Cerebellar cortex (tissue), 1 donor: ENCODE measurements at regions not wholly inside any gene's neighbourhood (a gene's known extent, or its start where the extent isn't known, plus 50 kb on each side); places are given as distances from the start of the nearest gene placed in this dataset.
"Not testable (repeated sequence)": the region's sequence is repeated elsewhere in the genome, so short reads cannot be mapped to it uniquely, and the experiment has no call there.

Experiments used
- DNase-seq: peaks from one replicate; pipeline ENCODE4 v3.0.0-alpha.2; 2015; ENCODE audit warnings: low spot score

DNA sequence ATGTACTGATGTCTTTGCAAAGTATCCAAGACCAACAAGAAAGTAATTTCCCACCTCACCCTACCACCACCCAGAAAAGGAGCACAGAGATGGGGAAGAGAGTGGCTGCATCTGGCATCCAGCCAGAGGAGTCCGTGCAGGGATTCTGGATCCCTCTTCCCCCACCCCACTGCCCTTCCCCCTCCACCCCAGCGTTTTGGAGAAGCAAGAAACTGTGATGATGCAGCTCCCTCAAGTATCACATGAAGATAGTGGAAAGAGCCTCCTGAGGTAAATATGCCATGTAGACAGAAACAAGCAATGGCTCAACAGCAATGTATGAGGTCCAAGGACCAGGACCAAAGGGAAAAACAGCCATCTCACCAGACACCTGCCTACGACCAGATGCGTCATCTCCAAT is 153.8 kb downstream of the DEPDC1B start:
- DNase-seq, result no peak

DNA sequence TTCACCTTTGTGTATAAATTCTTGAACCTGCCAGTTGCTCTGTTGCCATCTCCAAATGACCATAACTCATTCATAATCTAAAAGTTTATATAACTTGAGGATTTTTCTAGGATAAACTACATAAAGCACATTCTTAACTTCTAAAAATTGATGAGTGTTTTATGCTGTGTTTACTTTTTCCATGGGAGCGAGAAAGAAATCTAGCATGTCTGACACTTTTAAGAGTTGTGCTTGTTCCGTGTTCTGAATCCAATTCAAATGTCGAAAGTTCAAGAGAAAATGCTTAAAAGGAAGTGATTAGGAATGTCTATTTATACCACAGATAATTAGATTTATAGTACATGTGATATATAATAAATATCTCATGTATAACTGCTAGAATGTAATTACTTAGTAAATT is 154.4 kb downstream of the DEPDC1B start:
- no peak for DNase-seq

- DNase-seq, result no peak
These were observed 155.8 kb downstream of the DEPDC1B start for GRCh38 chr5:60544142-60544541.

DNA sequence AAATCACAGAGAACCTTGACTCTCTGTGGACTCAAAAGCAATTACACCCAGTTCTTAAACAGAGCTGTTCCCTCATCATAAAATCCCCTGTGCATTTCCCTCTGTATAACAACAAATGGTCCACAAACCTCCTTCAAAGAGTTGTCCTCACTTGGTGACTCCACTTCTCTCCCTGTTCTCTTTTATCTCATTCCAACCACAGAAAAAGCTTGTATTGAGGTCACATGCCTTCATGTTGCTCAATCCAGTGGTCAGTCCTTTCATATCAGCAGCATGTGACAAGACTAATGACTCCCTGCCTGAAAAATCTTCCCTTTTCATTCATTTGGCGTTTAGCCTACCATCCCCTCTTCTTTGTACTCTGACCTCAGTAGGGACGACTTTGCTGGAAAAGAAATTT is 158.0 kb downstream of the DEPDC1B start:
- no peak for DNase-seq

- no peak for DNase-seq
These were observed 158.8 kb downstream of the DEPDC1B start for GRCh38 chr5:60540856-60541805.

GRCh38 chr5:60538955-60539866 is 160.8 kb downstream of the DEPDC1B start:
- DNase-seq, result no peak

GRCh38 chr5:60538426-60538825 is 161.5 kb downstream of the DEPDC1B start:
- no peak for DNase-seq

GRCh38 chr5:60535951-60536350 is 164.0 kb downstream of the DEPDC1B start:
- no peak for DNase-seq

GRCh38 chr5:60535198-60535597 is 164.8 kb downstream of the DEPDC1B start:
- no peak for DNase-seq

DNA sequence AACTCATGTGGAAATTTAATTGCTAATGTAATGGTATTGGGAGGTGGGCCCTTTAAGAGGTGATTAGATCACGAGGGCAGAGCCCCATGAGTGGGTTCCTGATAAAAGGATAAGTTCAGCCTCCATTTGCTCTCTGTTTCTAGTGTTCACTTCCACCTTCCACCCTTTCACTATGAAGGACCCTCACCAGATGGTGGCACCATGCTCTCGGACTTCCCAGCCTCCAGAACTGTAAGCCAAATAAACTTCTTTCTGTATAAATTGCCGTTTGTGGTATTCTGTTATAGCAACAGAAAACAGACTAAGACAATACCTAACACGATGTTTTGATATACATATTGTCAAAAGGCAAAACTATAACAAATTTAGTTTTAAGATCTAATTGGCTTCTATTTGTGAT is 166.2 kb downstream of the DEPDC1B start:
- DNase-seq, result no peak

- not testable (repeated sequence) for DNase-seq
These were observed 167.2 kb downstream of the DEPDC1B start for GRCh38 chr5:60532796-60533195.

DNA sequence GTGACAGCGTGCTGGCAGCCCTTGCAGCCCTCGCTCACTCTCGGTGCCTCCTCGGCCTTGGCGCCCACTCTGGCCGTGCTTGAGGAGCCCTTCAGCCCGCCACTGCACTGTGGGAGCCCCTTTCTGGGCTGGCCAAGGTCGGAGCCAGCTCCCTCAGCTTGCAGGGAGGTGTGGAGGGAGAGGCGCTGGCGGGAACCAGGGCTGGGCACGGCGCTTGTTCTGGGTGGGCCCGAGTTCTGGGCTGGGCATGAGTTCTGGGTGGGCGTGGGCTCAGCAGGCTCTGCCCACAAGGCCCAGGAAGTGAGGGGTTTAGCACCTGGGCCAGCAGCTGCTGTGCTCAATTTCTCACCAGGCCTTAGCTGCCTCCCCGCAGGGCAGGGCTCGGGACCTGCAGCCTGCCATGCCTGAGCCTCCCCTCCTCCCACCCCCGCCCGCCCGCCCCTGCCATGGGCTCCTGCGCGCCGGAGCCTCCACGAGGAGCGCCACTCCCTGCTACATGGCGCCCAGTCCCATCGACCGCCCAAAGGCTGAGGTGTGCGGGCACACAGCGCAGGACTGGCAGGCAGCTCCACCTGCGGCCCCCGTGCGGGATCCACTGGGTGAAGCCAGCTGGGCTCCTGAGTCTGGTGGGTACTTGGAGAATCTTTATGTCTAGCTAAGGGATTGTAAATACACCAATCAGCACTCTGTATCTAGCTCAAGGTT is 169.7 kb downstream of the DEPDC1B start:
- DNase-seq, result not testable (repeated sequence)

DNA sequence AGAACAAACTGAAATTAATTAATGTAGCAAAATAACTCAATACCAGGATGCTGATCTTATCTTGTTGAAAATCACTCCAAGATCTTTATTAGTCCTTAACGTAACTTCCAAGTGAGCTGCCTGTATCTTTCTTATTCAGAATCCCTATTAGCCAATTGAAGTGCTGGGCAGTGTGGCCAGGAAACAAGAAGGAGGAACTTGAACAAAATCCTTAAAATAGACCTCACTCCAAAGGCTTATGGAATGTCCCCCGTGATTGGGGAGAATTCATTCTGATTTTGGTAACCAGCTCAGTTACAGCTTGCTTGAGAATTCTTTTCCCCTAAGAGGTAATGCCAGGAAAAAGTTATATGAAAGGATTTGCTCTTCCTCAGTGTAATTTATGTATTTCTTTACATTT is 171.0 kb downstream of the DEPDC1B start:
- DNase-seq, result no peak

GRCh38 chr5:60527072-60527471 is 172.9 kb downstream of the DEPDC1B start:
- no peak for DNase-seq

DNA sequence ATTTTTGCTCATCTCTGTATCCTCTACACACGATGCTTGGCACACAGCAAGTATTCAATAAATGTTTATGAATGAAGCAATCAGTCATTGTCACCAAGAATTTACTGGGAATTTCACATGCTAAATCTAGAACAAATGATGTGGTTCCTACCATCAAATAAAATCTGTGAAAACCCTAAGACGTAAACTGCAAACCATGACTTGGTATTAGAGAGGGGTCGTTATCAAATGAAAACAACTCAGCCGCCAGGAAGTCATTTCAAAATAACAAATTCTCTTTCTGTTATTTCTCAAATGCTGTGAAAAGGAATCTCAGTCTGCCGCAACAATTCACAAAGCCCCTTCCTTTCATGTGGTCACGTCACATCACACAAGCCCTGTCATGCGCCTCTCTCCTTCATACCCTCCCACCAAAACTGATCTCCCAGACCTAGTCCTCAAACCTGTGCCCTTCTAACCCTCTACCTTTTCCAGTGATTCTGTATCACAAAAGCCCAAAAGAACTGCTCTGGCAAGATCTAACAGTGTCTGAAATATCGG is 173.6 kb downstream of the DEPDC1B start:
- DNase-seq, result no peak

DNA sequence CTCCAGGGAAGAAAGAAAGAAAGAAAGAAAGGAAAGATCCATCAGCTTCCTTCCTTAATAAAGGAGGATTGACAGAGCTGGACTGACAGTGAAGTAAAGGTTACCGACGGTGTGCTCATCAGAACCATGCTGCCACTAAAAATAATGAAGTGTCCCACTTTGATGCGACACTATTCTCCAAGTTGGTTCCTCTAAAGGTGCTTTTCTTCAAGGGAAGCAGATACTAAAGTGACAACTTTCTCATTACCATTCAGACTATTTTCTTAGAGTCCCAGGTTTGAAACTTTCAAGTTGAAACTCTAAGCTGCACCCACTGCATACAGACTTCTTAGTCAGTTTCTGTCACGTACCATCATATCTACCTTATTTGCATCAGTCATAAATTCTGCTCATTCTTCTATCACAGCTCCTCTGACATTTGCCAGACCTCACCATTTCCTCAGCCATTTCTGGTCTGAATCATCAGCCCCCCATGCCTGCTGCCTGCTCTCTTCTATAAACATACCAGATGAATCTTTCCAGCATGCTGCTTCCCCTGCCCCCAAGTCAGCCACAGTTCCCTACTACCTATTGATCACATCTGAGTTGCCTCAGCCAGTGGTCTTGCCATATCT is 177.6 kb downstream of the DEPDC1B start:
- DNase-seq, result no peak

DNA sequence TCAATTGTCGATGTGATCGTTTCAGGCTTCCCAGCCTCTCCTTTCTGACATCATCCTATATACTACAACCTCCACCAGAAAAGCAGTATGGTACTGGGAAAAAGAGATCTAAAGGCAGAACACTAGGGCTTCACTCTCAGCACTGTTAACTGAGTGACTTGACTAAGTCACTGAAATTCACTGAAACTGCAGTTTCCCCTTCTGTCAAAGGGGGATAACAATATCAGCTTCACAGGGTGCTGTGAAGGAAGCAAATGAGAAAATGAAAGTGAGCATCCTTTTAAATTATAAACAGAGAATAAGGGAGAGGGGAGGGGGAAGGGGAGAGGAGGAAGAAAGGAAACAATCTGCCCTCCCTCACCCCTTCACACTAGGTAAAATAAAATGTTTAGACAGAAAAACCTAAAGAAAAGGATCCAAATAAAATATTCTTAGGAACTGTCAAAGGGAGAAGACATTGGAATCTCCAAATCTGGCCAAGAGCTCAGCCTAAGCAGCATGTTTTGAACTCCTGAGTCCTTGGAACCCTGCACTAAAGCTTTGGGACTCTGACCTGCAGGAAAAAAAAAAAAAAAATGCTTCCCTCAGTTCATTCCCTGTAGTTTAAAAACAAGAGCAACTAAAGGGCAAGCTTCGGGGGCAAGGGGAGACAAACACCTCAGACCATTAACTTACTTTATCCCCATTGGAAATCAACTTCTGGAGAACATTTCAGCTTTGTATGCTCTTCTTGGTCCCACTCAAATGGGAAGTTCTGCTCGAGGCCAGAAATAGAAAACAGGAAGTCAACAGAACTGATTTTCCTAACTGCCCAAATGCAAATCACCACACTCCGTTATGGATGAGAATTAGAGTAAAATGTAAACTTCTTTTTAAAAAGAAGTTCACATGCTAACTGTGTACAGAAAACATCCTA is 178.3 kb downstream of the DEPDC1B start:
- DNase-seq, result no peak

GRCh38 chr5:60520451-60521227 is 179.3 kb downstream of the DEPDC1B start:
- DNase-seq, result no peak

DNA sequence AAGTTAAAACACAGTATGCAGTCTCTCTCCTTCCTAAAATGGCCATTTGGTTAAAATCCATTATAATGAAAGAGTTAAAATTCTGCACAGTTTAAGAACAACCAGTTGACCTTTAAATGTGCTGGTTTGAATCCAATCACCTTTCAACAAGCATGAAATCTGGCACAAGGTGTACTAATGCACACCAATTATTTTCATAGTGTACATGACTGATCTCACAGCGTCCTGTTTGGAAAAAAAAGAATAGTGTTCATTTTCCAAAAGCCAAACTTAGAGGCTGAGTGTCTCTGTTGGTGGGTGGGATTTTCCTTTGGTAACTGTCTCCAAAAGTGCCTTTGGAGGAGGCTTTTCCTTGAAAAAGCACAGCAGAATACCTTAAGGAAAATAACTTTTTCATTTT is 180.6 kb downstream of the DEPDC1B start:
- DNase-seq, result no peak

DNA sequence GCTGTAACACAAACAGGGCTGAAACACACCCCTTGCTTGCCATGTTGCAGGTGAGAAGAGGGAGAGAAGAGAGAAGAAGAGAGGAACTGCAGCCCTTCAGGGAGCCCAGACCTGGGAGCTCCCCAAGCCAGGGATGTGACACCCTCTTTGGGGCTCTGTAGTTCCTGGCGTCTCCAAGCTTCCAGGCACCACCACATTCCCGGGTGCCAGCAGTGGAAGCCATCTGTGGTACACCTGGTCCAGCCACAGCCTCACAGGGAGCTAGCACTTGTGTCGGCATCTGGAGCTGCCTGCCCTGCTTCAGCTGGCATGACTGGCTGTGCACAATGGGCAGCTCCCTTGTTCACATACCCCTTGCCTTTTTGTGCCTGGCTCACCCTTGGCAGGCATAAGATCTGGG is 182.1 kb downstream of the DEPDC1B start:
- no peak for DNase-seq
